Neural progenitor cell (in vitro differentiated cells): ENCODE measurements at regions not wholly inside any gene's neighbourhood (a gene's known extent, or its start where the extent isn't known, plus 50 kb on each side); places are given as distances from the start of the nearest gene placed in this dataset.
A peak's percentile ranks its signal among the peaks of the same experiment; 100 is the strongest.

ENCODE experiments used
- DNase-seq: peaks from one replicate; pipeline ENCODE4 v3.0.0-alpha.2; 2016; ENCODE audit warnings: low spot score
- H2AFZ ChIP-seq: fragments of 200-600 bp; sonication (generic); replicated peaks from 2 replicates; pipeline ENCODE4 v1.6.1; 2016; ENCODE audit warnings: antibody characterized with exemption
- H3F3A ChIP-seq: fragments of 200-600 bp; sonication (generic); 2 replicates; pipeline ENCODE4 v1.6.1; 2016; ENCODE audit warnings: antibody characterized with exemption, low read depth
- H3K27ac ChIP-seq: fragments of 200-600 bp; sonication (generic); 2 replicates; pipeline ENCODE4 v1.5.1; 2016; ENCODE audit warnings: mild to moderate bottlenecking
- H3K27me3 ChIP-seq: fragments of 200-600 bp; sonication (generic); 2 replicates; pipeline ENCODE4 v1.6.1; 2016; ENCODE audit warnings: mild to moderate bottlenecking, moderate library complexity
- H3K36me3 ChIP-seq: fragments of 200-600 bp; sonication (generic); 2 replicates; pipeline ENCODE4 v1.5.1; 2016
- H3K4me1 ChIP-seq: fragments of 200-600 bp; sonication (generic); 2 replicates; pipeline ENCODE4 v1.6.1; 2016; ENCODE audit warnings: mixed run types
- H3K4me2 ChIP-seq: fragments of 200-600 bp; sonication (generic); 2 replicates; pipeline ENCODE4 v1.6.1; 2016
- H3K4me3 ChIP-seq: fragments of 200-600 bp; sonication (generic); 2 replicates; pipeline ENCODE4 v1.5.1; 2016
- H3K79me2 ChIP-seq: fragments of 200-600 bp; sonication (generic); 2 replicates; pipeline ENCODE4 v1.6.1; 2016; ENCODE audit warnings: low read depth
- H3K9ac ChIP-seq: fragments of 200-600 bp; sonication (generic); 2 replicates; pipeline ENCODE4 v1.6.1; 2016
- H3K9me3 ChIP-seq: fragments of 200-600 bp; sonication (generic); 2 replicates; pipeline ENCODE4 v1.5.1; 2016; ENCODE audit warnings: low read depth
- H4K20me1 ChIP-seq: fragments of 200-600 bp; sonication (generic); 2 replicates; pipeline ENCODE4 v1.6.1; 2016; ENCODE audit warnings: low read depth
- H3K27ac Mint-ChIP-seq: 3 replicates; pipeline ENCODE4 v1.8.0; 2021; ENCODE audit warnings: mixed read lengths
- H3K27me3 Mint-ChIP-seq: 2 replicates; pipeline ENCODE4 v1.8.0; 2022; ENCODE audit warnings: low read depth, mild to moderate bottlenecking, inconsistent platforms, moderate library complexity, mixed read lengths; ENCODE audit not compliant: insufficient read depth
- H3K36me3 Mint-ChIP-seq: 3 replicates; pipeline ENCODE4 v1.8.0; 2021; ENCODE audit warnings: mixed read lengths
- H3K4me1 Mint-ChIP-seq: 3 replicates; pipeline ENCODE4 v1.8.0; 2021; ENCODE audit warnings: mixed read lengths
- H3K4me3 Mint-ChIP-seq: 3 replicates; pipeline ENCODE4 v1.8.0; 2021; ENCODE audit warnings: mild to moderate bottlenecking, moderate library complexity, mixed read lengths
- H3K9me3 Mint-ChIP-seq: 3 replicates; pipeline ENCODE4 v1.8.0; 2020; ENCODE audit warnings: mixed read lengths
- EZH2 ChIP-seq: fragments of 200-600 bp; sonication (generic); IDR thresholded peaks from 2 replicates; pipeline ENCODE4 v1.6.1; 2017; ENCODE audit warnings: antibody characterized with exemption, mild to moderate bottlenecking, moderate library complexity
- EZH2phosphoT487 ChIP-seq: fragments of 200-600 bp; sonication (generic); IDR thresholded peaks from 2 replicates; pipeline ENCODE4 v1.6.1; 2017; ENCODE audit warnings: antibody characterized with exemption
- TF ChIP-seq, protein P1 (sequence below): fragments of 200-600 bp; sonication (generic); IDR thresholded peaks from 2 replicates; pipeline ENCODE4 v1.5.1; 2017; ENCODE audit warnings: antibody characterized with exemption, mild to moderate bottlenecking

- Mint-ChIP-seq H3K36me3 (no peaks in the 10 kb centered on the region), H3K4me1 (no peaks in the 10 kb centered on the region), H3K9me3 (no peaks in the 10 kb centered on the region), H3K27ac (no peak overlapping the region), H3K4me3 (no peak overlapping the region), H3K27me3 (no peaks in the 10 kb centered on the region)
- no peak for DNase-seq
- Histone ChIP-seq H2AFZ (no peak overlapping the region), H3K4me3 (no peak overlapping the region), H3F3A (no peaks in the 10 kb centered on the region), H3K4me1 (no peaks in the 10 kb centered on the region), H3K79me2 (no peaks in the 10 kb centered on the region), H3K27me3 (no peaks in the 10 kb centered on the region), H3K4me2 (no peak overlapping the region), H4K20me1 (no peaks in the 10 kb centered on the region), H3K36me3 (no peaks in the 10 kb centered on the region), H3K27ac (no peak overlapping the region), H3K9me3 (no peaks in the 10 kb centered on the region), H3K9ac (no peak overlapping the region)
- TF ChIP-seq EZH2 (no peak), EZH2phosphoT487 (no peak)
- TF ChIP-seq, protein P1, sequence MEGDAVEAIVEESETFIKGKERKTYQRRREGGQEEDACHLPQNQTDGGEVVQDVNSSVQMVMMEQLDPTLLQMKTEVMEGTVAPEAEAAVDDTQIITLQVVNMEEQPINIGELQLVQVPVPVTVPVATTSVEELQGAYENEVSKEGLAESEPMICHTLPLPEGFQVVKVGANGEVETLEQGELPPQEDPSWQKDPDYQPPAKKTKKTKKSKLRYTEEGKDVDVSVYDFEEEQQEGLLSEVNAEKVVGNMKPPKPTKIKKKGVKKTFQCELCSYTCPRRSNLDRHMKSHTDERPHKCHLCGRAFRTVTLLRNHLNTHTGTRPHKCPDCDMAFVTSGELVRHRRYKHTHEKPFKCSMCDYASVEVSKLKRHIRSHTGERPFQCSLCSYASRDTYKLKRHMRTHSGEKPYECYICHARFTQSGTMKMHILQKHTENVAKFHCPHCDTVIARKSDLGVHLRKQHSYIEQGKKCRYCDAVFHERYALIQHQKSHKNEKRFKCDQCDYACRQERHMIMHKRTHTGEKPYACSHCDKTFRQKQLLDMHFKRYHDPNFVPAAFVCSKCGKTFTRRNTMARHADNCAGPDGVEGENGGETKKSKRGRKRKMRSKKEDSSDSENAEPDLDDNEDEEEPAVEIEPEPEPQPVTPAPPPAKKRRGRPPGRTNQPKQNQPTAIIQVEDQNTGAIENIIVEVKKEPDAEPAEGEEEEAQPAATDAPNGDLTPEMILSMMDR = no peak
These were observed 402.8 kb downstream of the AEBP2 start for GRCh38 chr12:19842116-19842515.

GRCh38 chr12:19844224-19844623 lies 404.9 kb downstream of the AEBP2 start:
- no peaks in the 10 kb centered on the region for H3K4me1 ChIP-seq
- H3K9me3 ChIP-seq = no peaks in the 10 kb centered on the region
- H3K27ac Mint-ChIP-seq = no peak overlapping the region
- H3K79me2 ChIP-seq = no peaks in the 10 kb centered on the region
- H2AFZ ChIP-seq = peak overlapping the region; percentile 28
- H3K4me1 Mint-ChIP-seq = no peaks in the 10 kb centered on the region
- H3K27me3 ChIP-seq = no peaks in the 10 kb centered on the region
- no peaks in the 10 kb centered on the region for H4K20me1 ChIP-seq
- no peak overlapping the region for H3K4me2 ChIP-seq
- H3K4me3 Mint-ChIP-seq = no peak overlapping the region
- H3K27ac ChIP-seq = no peak overlapping the region
- no peaks in the 10 kb centered on the region for H3F3A ChIP-seq
- DNase-seq = no peak
- H3K27me3 Mint-ChIP-seq = no peaks in the 10 kb centered on the region
- H3K4me3 ChIP-seq = no peak overlapping the region
- no peaks in the 10 kb centered on the region for H3K36me3 ChIP-seq
- no peak overlapping the region for H3K9ac ChIP-seq
- H3K36me3 Mint-ChIP-seq = peaks cover 1% of the 10 kb centered on the region
- TF ChIP-seq EZH2phosphoT487 (no peak), EZH2 (no peak)
- TF ChIP-seq, protein P1 = no peak
- peaks cover 9% of the 10 kb centered on the region for H3K9me3 Mint-ChIP-seq

DNA sequence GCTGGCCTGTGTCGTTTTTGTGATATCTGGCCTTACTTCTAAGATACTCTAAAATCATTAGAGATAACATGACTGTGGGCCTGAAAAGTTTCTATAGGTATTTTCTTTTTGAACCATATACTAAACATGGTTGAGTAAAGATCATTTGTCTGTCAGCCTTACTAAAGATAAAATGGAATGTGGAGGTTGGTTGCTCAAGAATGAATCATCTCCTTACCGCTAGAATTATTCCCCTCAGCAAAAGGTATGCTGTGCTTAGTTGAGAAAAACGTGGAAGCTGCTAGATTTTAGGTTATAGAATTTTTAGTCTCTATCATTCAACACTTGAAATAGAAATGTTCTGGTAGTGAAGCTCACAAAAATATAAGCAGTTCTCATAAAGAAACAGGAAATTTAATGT lies 407.3 kb downstream of the AEBP2 start:
- Mint-ChIP-seq H3K9me3 (peaks cover 17% of the 10 kb centered on the region), H3K4me1 (peaks cover 14% of the 10 kb centered on the region)

DNA sequence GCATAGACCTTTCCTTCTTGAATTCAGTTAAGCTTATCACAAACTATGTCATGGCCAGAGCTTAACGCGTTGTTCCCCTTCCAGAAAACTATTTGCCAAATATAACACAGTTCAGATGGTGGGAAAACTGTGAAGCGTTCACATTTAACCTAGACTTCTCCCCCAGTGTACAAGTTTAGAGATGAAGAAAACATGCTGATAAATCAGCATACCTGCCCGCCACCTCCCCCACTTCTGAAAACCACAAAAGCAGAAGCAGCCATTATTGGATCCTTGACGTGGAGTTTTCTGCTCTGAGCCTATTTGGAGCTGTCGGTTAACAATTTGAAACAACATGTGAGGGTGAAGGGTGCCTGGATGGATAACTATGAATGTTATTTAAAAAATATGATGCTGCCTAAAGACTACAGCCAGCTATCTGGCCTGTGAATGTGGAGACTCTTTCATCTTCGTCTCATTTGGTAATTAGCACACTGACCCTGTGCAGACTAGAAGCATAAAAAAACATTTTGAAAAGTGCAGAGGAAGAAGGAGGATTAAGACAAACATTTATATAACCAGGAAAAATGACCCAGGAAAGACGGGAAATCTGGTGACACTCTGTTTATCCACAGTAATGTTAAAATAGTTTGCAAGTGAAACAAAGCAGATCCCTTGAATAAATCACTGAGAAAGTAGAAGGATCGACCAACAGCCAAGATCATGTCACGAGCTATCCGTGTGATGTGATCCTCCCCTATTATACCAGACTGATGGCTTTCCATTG lies 408.2 kb downstream of the AEBP2 start:
- no peak for DNase-seq
- no peak overlapping the region for H3K27ac Mint-ChIP-seq
- Histone ChIP-seq H2AFZ (no peak overlapping the region), H3F3A (no peaks in the 10 kb centered on the region), H3K4me3 (no peak overlapping the region), H3K4me1 (no peaks in the 10 kb centered on the region), H3K36me3 (no peaks in the 10 kb centered on the region), H3K27me3 (no peaks in the 10 kb centered on the region), H3K4me2 (no peak overlapping the region), H3K79me2 (no peaks in the 10 kb centered on the region), H3K9me3 (no peaks in the 10 kb centered on the region), H3K9ac (no peak overlapping the region), H4K20me1 (no peaks in the 10 kb centered on the region), H3K27ac (no peak overlapping the region)
- peaks cover 4% of the 10 kb centered on the region for H3K36me3 Mint-ChIP-seq
- peaks cover 2% of the 10 kb centered on the region for H3K27me3 Mint-ChIP-seq
- peaks cover 17% of the 10 kb centered on the region for H3K9me3 Mint-ChIP-seq
- peaks cover 14% of the 10 kb centered on the region for H3K4me1 Mint-ChIP-seq
- H3K4me3 Mint-ChIP-seq = no peak overlapping the region
- TF ChIP-seq EZH2 (no peak), EZH2phosphoT487 (no peak)
- TF ChIP-seq, protein P1 = no peak

More for the DNA sequence above, 407.3 kb downstream of the AEBP2 start:
- H3K27ac Mint-ChIP-seq = no peak overlapping the region
- H3K4me1 ChIP-seq = no peaks in the 10 kb centered on the region
- H3K27me3 ChIP-seq = no peaks in the 10 kb centered on the region
- DNase-seq = no peak
- H3K27me3 Mint-ChIP-seq = no peaks in the 10 kb centered on the region
- H3F3A ChIP-seq = no peaks in the 10 kb centered on the region
- H3K36me3 Mint-ChIP-seq = peaks cover 4% of the 10 kb centered on the region
- H3K79me2 ChIP-seq = no peaks in the 10 kb centered on the region
- no peak overlapping the region for H3K4me2 ChIP-seq
- TF ChIP-seq EZH2 = no peak
- H3K36me3 ChIP-seq = no peaks in the 10 kb centered on the region
- no peak overlapping the region for H3K4me3 ChIP-seq
- no peak overlapping the region for H3K9ac ChIP-seq
- no peak overlapping the region for H3K4me3 Mint-ChIP-seq
- no peak overlapping the region for H2AFZ ChIP-seq
- H4K20me1 ChIP-seq = no peaks in the 10 kb centered on the region
- H3K27ac ChIP-seq = no peak overlapping the region
- no peaks in the 10 kb centered on the region for H3K9me3 ChIP-seq
